Loucy (cell line): ENCODE measurements at regions not wholly inside any gene's neighbourhood (a gene's known extent, or its start where the extent isn't known, plus 50 kb on each side); places are given as distances from the start of the nearest gene placed in this dataset.

Experiments used
- EZH2phosphoT487 ChIP-seq: fragments of 200-600 bp; IDR thresholded peaks from 2 replicates; pipeline ENCODE4 v1.6.1; 2018; ENCODE audit warnings: antibody characterized with exemption, mild to moderate bottlenecking, moderate library complexity, borderline replicate concordance
- TF ChIP-seq, protein P1 (sequence below): fragments of 200-600 bp; sonication (generic); conservative IDR thresholded peaks from 2 replicates; pipeline ENCODE4 v1.5.1; 2014; ENCODE audit warnings: mild to moderate bottlenecking, antibody characterized with exemption, low read length

DNA sequence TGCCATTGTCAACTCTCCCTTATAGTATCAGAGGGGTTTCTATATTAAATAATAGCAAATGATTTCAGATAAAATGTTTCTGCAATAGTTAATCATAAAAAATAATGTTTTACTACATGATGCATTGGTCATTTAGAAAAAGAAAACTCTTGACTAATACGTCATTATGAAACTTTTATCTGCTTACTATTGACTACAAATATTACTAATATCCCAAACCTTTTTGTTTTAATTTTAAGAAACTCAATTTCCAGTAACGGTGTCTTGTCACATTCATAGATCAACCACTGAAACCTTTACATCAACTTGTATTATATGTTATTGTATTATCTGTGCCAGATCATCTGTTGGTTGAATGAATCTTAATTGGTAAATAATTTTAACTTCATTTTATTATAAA lies 482.9 kb upstream of the SLC35B3 start:
- TF ChIP-seq EZH2phosphoT487, result no peak
- TF ChIP-seq, protein P1, sequence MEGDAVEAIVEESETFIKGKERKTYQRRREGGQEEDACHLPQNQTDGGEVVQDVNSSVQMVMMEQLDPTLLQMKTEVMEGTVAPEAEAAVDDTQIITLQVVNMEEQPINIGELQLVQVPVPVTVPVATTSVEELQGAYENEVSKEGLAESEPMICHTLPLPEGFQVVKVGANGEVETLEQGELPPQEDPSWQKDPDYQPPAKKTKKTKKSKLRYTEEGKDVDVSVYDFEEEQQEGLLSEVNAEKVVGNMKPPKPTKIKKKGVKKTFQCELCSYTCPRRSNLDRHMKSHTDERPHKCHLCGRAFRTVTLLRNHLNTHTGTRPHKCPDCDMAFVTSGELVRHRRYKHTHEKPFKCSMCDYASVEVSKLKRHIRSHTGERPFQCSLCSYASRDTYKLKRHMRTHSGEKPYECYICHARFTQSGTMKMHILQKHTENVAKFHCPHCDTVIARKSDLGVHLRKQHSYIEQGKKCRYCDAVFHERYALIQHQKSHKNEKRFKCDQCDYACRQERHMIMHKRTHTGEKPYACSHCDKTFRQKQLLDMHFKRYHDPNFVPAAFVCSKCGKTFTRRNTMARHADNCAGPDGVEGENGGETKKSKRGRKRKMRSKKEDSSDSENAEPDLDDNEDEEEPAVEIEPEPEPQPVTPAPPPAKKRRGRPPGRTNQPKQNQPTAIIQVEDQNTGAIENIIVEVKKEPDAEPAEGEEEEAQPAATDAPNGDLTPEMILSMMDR, result no peak
